H7 (cell line): ENCODE measurements at regions not wholly inside any gene's neighbourhood (a gene's known extent, or its start where the extent isn't known, plus 50 kb on each side); places are given as distances from the start of the nearest gene placed in this dataset.
"Not testable (repeated sequence)": the region's sequence is repeated elsewhere in the genome, so short reads cannot be mapped to it uniquely, and the experiment has no call there.

Source experiments
- DNase-seq: peaks from one replicate; pipeline ENCODE4 v3.0.0; 2012
- H3K27me3 ChIP-seq: 2 replicates; pipeline ENCODE4 v1.6.0; 2011; ENCODE audit warnings: mild to moderate bottlenecking, low read length; ENCODE audit not compliant: control insufficient read depth, insufficient read depth
- H3K36me3 ChIP-seq: replicated peaks from 2 replicates; pipeline ENCODE4 v1.5.1; 2011; ENCODE audit warnings: low read length; ENCODE audit not compliant: control insufficient read depth, insufficient read depth
- H3K4me3 ChIP-seq: 2 replicates; pipeline ENCODE4 v1.5.1; 2011; ENCODE audit warnings: low read depth, mild to moderate bottlenecking, control low read depth, low read length, moderate library complexity; ENCODE audit not compliant: insufficient read depth

DNA sequence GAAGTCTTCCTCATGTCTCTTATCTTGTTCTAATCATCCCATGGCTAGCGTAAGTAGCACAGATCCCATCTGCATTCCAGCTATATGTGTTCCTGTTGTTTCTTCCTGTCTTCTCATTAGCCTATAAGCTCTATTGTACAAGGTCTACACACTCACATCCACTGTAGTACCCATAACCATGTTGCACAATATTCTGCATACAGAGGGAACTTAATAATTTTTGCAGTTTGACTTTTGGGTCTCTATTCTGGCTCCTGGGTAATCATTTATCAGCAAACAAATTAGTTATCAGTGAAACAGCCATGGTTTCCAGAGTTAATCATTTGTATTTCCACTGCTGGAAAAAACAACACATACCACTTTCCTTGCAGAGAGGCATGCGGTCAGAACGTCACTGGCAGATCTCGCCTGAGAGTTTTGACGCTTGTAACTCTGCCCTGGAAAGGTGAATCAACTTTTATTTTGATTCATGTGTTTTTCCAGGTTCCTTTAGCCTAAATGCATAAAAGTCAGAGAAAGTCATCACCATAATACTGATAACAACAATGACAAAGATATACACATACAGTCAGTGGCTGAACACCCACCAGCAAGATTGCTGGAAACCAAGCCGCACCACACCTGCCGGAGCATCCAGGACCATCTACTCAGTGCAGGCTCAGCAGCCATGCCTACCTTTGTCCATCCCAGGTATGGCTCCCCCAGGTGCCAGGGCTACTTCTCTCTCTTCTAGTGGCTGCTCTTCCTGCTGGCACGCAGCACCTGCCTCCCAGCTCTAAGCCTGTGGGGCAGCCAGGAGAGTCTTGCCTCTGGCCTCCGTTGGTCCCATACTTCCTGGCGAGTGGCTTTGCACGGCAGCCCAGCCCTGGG, 158.2 kb downstream of the QRSL1 start:
- no peak for DNase-seq
- H3K27me3 ChIP-seq: no peaks in the 10 kb centered on the region
- H3K4me3 ChIP-seq: no peak overlapping the region
- no peaks in the 10 kb centered on the region for H3K36me3 ChIP-seq

DNA sequence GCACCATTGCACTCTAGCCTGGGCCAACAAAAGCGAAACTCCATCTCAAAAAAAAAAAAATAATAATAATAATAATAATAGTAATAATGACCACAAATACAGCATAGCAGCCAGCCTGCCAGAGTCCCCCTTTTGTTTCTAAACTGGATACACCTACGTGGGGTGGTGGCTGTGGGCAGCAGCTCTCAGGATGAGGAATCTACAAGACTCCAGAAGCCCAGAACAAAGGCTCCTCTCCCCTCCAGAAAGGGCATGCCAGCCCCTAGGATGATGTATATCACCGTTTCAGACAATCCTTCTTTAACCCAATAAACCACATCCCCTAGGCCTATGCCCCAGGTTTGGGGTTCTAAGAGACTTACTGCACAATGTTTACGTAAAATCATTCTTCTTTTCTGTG, 155.9 kb downstream of the QRSL1 start:
- Histone ChIP-seq H3K4me3 (no peak overlapping the region), H3K27me3 (no peaks in the 10 kb centered on the region), H3K36me3 (no peaks in the 10 kb centered on the region; the same call in 1 of the 2 replicates)
- DNase-seq: no peak

DNA sequence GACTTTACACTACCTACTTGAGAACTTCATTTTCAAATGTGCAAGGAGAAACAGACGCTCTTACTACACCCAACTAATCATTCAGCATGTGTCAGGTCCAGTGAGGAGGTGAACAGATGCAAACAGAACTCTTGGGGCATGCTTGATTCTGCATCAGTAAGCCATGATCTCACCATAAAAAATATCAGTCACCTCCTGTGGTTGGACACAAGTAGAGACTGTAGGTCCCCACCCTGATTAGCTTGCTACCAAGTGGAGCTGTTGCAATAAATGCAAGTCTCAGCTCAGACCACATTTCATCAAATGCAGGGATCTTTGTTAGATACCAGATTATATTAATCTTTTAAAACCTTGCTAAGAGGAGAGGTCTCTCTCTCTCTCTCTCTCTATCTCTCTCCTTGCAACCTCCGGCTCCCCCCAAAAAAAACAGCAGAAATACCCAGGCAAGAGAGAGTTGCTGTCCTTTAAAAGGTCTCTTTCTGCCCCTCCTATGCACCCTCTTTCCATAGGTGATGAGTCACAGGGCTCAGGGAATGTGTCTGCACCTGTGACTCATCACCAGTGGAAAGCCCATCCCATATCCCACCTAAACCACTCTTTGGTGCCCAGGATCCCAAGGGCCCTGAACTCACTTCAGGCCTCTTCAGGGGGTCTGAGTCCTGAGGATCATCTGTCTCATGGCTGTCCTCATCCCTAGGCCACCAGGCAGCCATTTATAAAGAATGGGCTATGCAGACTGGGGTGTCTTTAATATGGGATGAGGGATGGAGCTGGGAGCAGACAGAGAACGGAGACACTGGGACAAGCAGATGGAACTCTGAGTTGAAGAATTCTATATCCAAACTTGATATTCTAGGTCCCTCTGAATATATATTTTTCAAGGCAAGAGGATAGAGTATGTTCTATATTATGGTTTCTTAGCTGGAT, 154.5 kb downstream of the QRSL1 start:
- no peak for DNase-seq
- no peak overlapping the region for H3K4me3 ChIP-seq
- no peaks in the 10 kb centered on the region for H3K27me3 ChIP-seq
- no peaks in the 10 kb centered on the region; the same call in 1 of the 2 replicates for H3K36me3 ChIP-seq

DNA sequence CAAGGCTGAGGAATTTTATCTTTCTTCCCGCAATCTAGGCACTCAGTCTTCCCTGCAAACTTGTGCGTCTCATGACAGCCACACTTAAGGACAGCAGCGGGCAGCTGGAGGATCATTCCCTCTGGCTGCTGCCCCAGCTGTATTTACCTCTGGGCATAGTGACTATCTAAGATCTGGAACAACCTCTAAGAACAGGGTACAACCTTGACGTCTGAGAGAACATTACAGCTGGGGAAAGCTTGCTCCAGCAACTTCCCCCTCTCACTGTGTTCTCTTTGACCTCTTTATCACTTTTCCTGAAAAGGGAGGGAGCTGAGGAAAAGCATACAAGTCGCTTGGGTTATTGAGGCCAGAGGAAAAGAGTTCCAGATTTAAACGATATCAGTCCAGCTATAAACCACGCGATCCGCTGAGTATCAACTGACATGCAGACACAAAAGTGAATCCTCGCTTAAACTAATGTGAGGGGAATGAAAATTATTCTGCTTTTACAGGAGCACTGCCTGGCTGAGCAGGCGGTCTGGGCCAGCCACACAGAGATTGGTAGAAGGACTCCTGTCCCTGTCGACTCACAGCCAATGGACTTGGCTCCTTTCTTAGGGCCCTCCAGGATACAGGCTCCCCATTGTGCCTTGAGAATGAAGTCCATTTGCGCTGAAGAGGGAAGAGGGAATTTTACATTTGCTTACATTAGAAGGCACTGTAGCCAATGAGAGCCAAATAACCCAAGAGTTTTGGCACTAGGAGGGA, 153.3 kb downstream of the QRSL1 start:
- no peaks in the 10 kb centered on the region; the same call in 1 of the 2 replicates for H3K36me3 ChIP-seq
- H3K4me3 ChIP-seq: no peak overlapping the region
- no peak for DNase-seq
- H3K27me3 ChIP-seq: no peaks in the 10 kb centered on the region

DNA sequence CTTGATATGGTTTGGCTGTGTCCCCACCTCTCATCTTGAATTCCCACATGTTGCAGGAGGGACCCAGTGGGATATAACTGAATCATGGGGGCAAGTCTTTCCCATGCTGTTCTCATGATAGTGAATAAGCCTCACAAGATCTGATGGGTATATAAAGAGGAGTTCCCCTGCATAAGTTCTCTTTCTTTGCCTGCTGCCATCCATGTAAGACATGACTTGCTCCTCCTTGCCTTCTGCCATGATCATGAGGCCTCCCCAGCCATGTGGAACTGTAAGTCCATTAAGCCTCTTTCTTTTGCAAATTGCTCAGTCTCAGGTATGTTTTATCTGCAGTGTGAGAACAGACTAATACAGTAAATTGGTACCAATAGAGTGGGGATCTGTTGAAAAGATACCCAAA, 150.2 kb downstream of the QRSL1 start:
- not testable (repeated sequence) for H3K36me3 ChIP-seq, H3K27me3 ChIP-seq, H3K4me3 ChIP-seq, DNase-seq

DNA sequence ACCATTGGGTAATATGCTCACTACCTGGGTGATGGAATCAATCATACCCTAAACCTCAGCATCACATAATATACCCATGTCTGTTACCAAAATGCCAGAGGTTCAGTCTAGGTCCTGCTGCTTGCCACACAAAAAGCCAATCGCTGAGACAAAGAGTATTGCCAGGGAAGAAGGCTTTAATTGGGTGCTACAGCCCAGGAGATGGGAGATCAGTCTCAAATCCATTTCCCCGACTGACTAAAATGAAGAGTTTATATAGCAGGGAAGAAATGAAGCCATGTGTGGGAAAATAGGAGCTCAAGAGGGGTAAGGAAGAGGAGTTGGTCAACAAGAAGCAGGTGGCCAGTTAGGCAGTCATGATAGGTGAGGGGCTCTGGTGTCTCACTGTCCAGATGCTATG, 149.6 kb downstream of the QRSL1 start:
- DNase-seq: no peak
- Histone ChIP-seq H3K36me3 (no peaks in the 10 kb centered on the region; the same call in 1 of the 2 replicates), H3K27me3 (no peaks in the 10 kb centered on the region), H3K4me3 (no peak overlapping the region)

DNA sequence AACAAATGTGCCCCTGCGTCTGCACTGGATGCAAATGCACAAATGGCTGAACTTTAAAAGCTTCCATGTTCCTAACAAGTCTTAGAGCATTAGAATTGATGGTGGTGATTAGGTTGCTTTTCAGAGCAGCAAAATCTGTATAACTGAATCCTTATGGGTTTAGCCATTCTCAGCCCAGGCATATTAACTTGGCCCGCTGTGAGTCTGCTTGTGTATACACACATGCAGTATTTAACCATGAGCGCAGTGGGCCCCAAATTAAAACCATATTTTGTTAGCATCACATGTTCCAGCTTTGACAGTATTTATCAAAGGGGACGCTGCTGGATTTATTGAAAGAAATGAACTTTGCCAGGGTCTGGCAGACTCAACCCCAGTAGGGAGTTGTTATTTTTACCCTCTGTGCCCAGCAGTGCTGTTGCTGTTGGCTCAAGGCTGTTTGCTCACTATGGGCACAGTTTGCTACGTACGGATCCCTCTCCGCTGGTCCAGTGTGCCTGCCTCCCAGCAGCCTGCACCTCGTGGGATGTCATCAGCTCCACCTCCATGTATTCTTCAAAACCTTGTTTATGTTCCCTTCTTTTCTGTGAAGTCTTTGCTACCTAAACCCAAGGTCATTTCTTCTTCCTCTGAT, 144.7 kb downstream of the QRSL1 start:
- DNase-seq: no peak
- H3K4me3 ChIP-seq: no peak overlapping the region
- no peaks in the 10 kb centered on the region for H3K27me3 ChIP-seq
- no peaks in the 10 kb centered on the region for H3K36me3 ChIP-seq

DNA sequence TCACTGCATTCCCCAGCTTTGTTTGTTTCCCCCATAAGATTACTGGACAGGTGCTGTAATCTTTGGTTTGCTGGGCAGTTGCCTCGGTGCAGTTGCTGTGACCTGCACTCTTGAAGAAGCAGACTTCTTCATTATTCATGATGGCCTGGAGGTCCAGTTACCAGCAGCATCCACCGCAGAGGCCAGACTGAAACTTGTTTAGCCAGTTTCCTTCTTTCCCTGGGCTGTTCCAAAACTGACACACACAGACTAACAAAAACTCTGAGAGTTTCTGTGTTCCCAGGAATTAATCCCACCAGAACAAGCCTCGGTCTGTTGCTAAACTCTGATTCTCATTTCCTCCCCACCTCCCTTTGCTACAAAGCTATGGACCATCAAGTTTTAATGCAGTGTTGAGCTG, 144.1 kb downstream of the QRSL1 start:
- no peaks in the 10 kb centered on the region for H3K27me3 ChIP-seq
- H3K4me3 ChIP-seq: no peak overlapping the region
- no peak for DNase-seq
- no peaks in the 10 kb centered on the region for H3K36me3 ChIP-seq

DNA sequence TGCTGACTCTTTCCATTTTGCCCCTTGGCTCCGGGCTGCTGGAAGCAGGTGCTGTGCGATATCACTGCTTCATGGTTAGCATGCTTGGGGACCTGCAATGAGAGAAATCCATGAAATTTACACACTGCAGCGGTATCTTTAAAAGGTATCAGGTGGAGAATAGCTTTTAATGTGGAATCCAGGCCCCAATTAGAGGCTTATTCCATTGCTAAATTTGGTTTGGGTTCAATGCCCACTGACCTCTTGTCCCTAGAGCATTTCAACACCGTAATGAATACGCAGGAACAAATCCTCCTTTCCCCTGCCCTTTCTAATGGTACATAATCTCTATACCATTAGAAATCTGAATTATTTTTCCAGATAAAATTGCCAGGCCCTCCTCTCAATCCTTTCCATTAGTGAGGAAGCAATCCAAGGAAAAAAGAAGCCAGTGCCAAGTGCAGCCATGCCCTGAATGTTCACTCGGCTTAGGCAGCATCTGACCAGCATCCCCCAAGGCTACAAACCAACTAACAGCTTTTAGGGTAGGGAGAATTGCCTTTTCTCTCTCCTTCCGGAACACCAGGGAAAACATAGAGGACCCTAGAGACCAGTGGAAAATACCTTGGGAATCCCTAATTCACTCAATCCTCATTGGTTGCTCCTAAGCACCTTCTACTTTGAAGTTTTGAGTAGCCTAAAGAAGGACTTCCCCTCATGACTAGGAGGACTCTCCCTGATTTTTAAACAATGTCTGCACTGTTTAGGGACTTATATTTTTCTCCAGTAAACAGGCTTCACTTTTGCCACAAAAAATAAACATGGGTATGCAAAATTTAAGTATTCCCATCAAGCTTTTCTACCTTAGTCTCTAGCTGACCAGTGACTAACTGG, 143.1 kb downstream of the QRSL1 start:
- DNase-seq: no peak
- Histone ChIP-seq H3K27me3 (no peaks in the 10 kb centered on the region), H3K4me3 (no peak overlapping the region), H3K36me3 (no peaks in the 10 kb centered on the region)

DNA sequence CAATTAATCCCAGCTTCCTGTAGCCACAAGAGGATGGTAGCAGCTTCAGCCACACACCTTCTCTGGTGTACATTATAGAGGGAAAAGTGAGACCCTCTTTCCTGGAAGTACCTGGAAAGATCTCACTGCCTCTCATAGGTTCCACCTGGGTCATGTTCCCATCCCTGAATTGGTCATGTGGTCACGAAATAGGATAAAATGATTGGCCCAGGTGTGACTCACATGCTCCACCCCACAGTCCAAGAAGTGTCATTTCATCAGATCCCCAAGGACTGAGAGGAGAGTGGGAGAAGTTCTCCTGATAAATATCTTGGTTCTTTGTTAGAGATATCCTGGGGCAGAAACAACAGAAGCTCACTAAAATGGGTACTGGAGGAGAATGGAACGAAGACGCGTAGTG, 142.4 kb downstream of the QRSL1 start:
- no peak overlapping the region for H3K4me3 ChIP-seq
- no peaks in the 10 kb centered on the region for H3K36me3 ChIP-seq
- DNase-seq: no peak
- no peaks in the 10 kb centered on the region for H3K27me3 ChIP-seq

DNA sequence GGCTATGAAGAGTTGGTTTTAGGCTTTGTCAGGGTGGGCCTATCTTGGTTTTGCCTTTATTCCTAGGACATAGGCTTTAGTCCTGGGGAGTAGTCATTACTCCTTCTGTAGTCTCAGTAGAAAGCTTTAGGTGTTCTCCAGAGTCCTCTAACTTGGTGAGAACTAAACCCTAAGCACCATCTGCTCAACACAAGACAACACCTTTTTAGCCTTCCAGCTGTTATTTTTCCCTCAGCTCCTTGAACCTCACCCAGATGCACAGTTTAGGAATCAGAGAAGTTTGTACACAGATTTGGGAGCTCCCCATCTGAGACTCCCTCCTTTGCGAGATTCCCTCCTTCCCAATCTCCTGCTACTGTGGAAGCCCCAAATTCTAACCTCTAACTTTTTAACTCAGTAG, 141.3 kb downstream of the QRSL1 start:
- no peak for DNase-seq
- Histone ChIP-seq H3K27me3 (no peaks in the 10 kb centered on the region), H3K36me3 (no peaks in the 10 kb centered on the region), H3K4me3 (no peak overlapping the region)

DNA sequence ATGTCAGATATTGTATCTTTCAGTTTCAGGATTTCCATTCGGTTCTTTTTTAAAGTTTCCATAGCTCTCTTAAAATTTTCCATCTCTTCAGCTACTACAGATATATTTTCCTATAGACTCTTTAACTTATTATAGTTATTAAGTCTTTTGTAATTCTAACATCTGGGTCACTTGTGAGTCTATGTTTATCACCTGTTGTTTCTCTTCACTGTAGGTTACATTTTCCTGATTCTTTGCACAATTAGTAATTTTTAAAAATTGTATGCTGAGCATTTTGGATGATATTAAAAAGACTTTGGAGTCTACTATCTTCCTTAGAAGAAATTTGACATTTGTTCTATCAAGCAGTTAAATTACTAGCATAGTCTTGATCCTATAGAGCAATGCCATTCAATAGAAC, 140.7 kb downstream of the QRSL1 start:
- no peak overlapping the region for H3K4me3 ChIP-seq
- no peak for DNase-seq
- H3K36me3 ChIP-seq: no peaks in the 10 kb centered on the region
- H3K27me3 ChIP-seq: no peaks in the 10 kb centered on the region

DNA sequence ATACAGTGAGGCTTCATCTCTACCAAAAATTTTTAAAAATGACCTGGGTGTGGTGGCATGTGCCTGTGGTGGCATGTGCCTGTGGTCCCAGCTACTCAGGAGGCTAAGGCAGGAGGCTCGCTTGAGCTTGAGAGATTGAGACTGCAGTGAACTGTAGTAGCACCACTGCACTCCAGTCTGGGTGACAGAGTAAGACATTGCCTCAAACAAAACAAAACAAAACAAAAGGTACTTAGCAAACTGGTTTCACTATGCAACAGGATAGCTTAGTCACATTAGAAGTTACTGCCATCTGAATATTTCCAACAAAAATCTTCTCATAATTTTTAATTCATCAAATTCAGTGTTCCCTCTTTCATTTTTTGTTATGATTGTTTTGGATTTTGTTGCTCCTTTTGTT, 137.9 kb downstream of the QRSL1 start:
- Histone ChIP-seq H3K36me3 (no peaks in the 10 kb centered on the region), H3K4me3 (no peak overlapping the region), H3K27me3 (no peaks in the 10 kb centered on the region)
- no peak for DNase-seq
